HepG2 (cell line): ENCODE measurements at regions not wholly inside any gene's neighbourhood (a gene's known extent, or its start where the extent isn't known, plus 50 kb on each side); places are given as distances from the start of the nearest gene placed in this dataset.

ENCODE experiments used
- ATAC-seq: fragments of 200-7000 bp; cut with Tn5 transposase; 3 replicates; pipeline ENCODE4 v1.9.1; 2020; ENCODE audit warnings: mild to moderate bottlenecking, moderate library complexity
- BruUV-seq: library from RNA; stranded (reverse); fragments of 400-500 nt; replicated peaks from 2 replicates; lab custom pipeline; 2021; lab: Mats Ljungman, UMichigan
- CTCF ChIA-PET: fragments of 300-600 bp; formaldehyde crosslinking; extraction: SDS; loops from one replicate; lab custom pipeline; 2021; ENCODE audit warnings: low total read pairs, inconsistent platforms, low intra/inter-chr PET ratio; lab: Yijun Ruan, JAX
- POLR2A ChIA-PET: fragments of 350-600 bp; sonication (Branson Sonifier 250); formaldehyde crosslinking; loops from one replicate; lab custom pipeline; 2020; ENCODE audit warnings: antibody characterized with exemption, inconsistent platforms; lab: Yijun Ruan, JAX
- DNase-seq: peaks from one replicate; pipeline ENCODE4 v3.0.0-alpha.2; 2015; ENCODE audit warnings: low spot score
- FAIRE-seq: peaks from 3 replicates; lab custom pipeline; 2011; peaks lifted over from hg19 to GRCh38; lab: Jason Lieb, UNC
- H2AFZ ChIP-seq: one replicate; pipeline ENCODE4 v1.6.1; 2011; ENCODE audit warnings: low read length, inconsistent platforms
- H3K27ac ChIP-seq: fragments of 300-600 bp; 3 replicates; pipeline ENCODE4 v1.8.0; 2011; ENCODE audit warnings: mixed run types, mild to moderate bottlenecking, mixed read lengths, low read length, inconsistent platforms; ENCODE audit not compliant: insufficient read depth; ENCODE audit errors: extremely low read length
- H3K27me3 ChIP-seq, 2 experiments: fragments of 200-600 bp in 1 of 2; 2 replicates in 1 of 2; 3 replicates in 1 of 2; pipeline versions ENCODE4 v1.6.0 to v1.8.0; 2011; ENCODE audit warnings: low read length in 2 of 2, mild to moderate bottlenecking in 2 of 2, moderate library complexity in 2 of 2, inconsistent platforms in 1 of 2; ENCODE audit not compliant: insufficient read depth in 2 of 2, control insufficient read depth in 1 of 2
- H3K36me3 ChIP-seq, 2 experiments: fragments of 200-600 bp in 1 of 2; replicated peaks in 1 of 2; 2 replicates in 1 of 2; 3 replicates in 1 of 2; pipeline versions ENCODE4 v1.5.1 to v1.8.0; 2011; ENCODE audit warnings: low read length in 2 of 2, inconsistent platforms in 1 of 2; ENCODE audit not compliant: insufficient read depth in 2 of 2, control insufficient read depth in 1 of 2
- H3K4me1 ChIP-seq: 2 replicates; pipeline ENCODE4 v1.5.1; 2012; ENCODE audit warnings: low read length, inconsistent platforms; ENCODE audit not compliant: insufficient read depth
- H3K4me2 ChIP-seq: 2 replicates; pipeline ENCODE4 v1.6.0; 2011; ENCODE audit warnings: low read depth, low read length, inconsistent platforms
- H3K4me3 ChIP-seq, 3 experiments: fragments of 200-600 bp in 1 of 3; sonication (generic), shearing (Covaris generic) in 1 of 3; replicated peaks in 1 of 3; 2 replicates each; pipeline ENCODE4 v1.5.1; 2011 to 2016; ENCODE audit warnings: low read length in 3 of 3, inconsistent platforms in 2 of 3, low read depth in 2 of 3, mild to moderate bottlenecking in 2 of 3, control low read depth in 1 of 3, mixed read lengths in 1 of 3; ENCODE audit not compliant: insufficient read depth in 1 of 3
- H3K79me2 ChIP-seq: one replicate; pipeline ENCODE4 v1.6.1; 2011; ENCODE audit warnings: low read length, inconsistent platforms; ENCODE audit not compliant: insufficient read depth
- H3K9ac ChIP-seq: 2 replicates; pipeline ENCODE4 v1.6.0; 2011; ENCODE audit warnings: mild to moderate bottlenecking, low read depth, low read length, inconsistent platforms; ENCODE audit not compliant: insufficient read depth
- H3K9me3 ChIP-seq: 2 replicates; pipeline ENCODE4 v1.5.1; 2012; ENCODE audit warnings: mild to moderate bottlenecking, low read length
- H4K20me1 ChIP-seq: 2 replicates; pipeline ENCODE4 v1.6.0; 2011; ENCODE audit warnings: inconsistent platforms, mild to moderate bottlenecking, low read length, moderate library complexity; ENCODE audit not compliant: insufficient read depth
- CBX5 ChIP-seq: sonication (generic); formaldehyde crosslinking; IDR thresholded peaks from 2 replicates; pipeline ENCODE4 v1.4.0; 2020; ENCODE audit warnings: missing genetic modification reagents, borderline replicate concordance
- FOXK2 ChIP-seq: fragments of 450-650 bp; IDR thresholded peaks from 2 replicates; pipeline ENCODE4 v1.6.1; 2016
- MED8 ChIP-seq: sonication (generic); formaldehyde crosslinking; IDR thresholded peaks from 2 replicates; pipeline ENCODE4 v1.8.1; 2023; ENCODE audit warnings: mild to moderate bottlenecking, missing genetic modification reagents; ENCODE audit not compliant: insufficient replicate concordance
- PRDM15 ChIP-seq: sonication (generic); formaldehyde crosslinking; IDR thresholded peaks from 2 replicates; pipeline ENCODE4 v1.4.0; 2020; ENCODE audit warnings: missing genetic modification reagents
- ZNF7 ChIP-seq: IDR thresholded peaks from 2 replicates; pipeline ENCODE4 v1.6.1; 2016; ENCODE audit warnings: missing biosample characterization, missing genetic modification reagents
- ZNF749 ChIP-seq: sonication (generic); formaldehyde crosslinking; IDR thresholded peaks from 2 replicates; pipeline ENCODE4 v1.8.0; 2022; ENCODE audit warnings: mild to moderate bottlenecking, missing genetic modification reagents, moderate library complexity, borderline replicate concordance
- ZNF883 ChIP-seq: sonication (generic); formaldehyde crosslinking; IDR thresholded peaks from 2 replicates; pipeline ENCODE4 v1.5.1; 2020; ENCODE audit warnings: mild to moderate bottlenecking, missing genetic modification reagents; ENCODE audit errors: not compliant biosample characterization
- WGBS: methylation state at CpG from one replicate; pipeline ENCODE4 v1.1.6; 2017; ENCODE audit warnings: low lambda C conversion rate; 5-methylcytosine and 5-hydroxymethylcytosine counted together
- in situ Hi-C: cut with HindIII; loops from 2 replicates; pipeline ENCODE4 v1.10.0; 2017; ENCODE audit warnings: low pct_unique_long_range_greater_than_20kb; ENCODE audit not compliant: extremely low pct_ligation_motif_present
- intact Hi-C: fragments of 100-400 bp; cut with micrococcal nuclease; formaldehyde crosslinking; loops from one replicate; pipeline ENCODE4 v1.10.0; 2022; ENCODE audit not compliant: unreplicated experiment
- TF ChIP-seq, protein P1 (sequence below): sonication (generic); IDR thresholded peaks from 2 replicates; pipeline ENCODE4 v1.6.1; 2016; ENCODE audit warnings: low read depth, borderline replicate concordance

DNA sequence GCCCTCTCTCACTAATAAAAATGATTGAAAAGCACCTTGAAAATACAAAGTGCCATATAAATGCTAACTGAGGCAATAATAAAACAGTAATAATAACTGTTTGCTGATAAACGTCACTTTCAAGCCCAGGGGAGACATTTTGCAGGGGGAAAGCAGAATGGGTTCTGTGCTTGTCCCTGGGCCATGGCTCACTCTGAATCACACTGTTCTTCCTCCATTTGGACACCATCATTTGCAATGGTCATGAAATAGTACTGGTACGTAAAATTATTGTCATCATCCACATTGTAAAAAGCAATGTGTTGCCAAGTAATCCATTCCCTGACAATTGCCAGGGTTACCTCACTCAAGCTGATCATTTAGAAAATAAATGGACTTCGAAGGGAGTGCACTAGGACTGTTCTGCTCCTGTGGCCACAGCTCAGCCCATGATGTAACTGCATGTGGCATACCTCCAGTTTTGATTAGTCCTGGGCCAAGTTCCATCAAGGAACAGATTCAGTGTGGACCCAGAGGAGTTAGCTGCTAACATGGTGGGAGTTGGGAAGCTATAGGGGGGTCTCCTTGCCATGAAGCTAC is 508.8 kb upstream of the CELF4 start:
- Histone ChIP-seq H2AFZ (no peak overlapping the region), H3K79me2 (no peaks in the 10 kb centered on the region), H3K27me3 (no peaks in the 10 kb centered on the region), H3K27ac (no peak overlapping the region), H4K20me1 (no peaks in the 10 kb centered on the region), H3K36me3 (no peaks in the 10 kb centered on the region), H3K9me3 (no peaks in the 10 kb centered on the region), H3K4me1 (no peaks in the 10 kb centered on the region), H3K9ac (no peak overlapping the region), H3K4me2 (no peak overlapping the region), H3K4me3 (no peak overlapping the region)
- ChIA-PET CTCF (no interaction called here), POLR2A (no interaction called here)
- FAIRE-seq (no peak), DNase-seq (no peak)
- 0% methylated on average over 3 of the region's 3 CpGs for WGBS
- BruUV-seq, result no TSS peak
- intact Hi-C loops, result no loop called here
- in situ Hi-C loops, result no loop called here
- TF ChIP-seq FOXK2 (no peak), PRDM15 (no peak), ZNF7 (no peak), MED8 (CRISPR knock-in tag) (no peak), CBX5 (CRISPR knock-in tag) (no peak), ZNF883 (CRISPR knock-in tag) (no peak), ZNF749 (CRISPR knock-in tag) (no peak)
- TF ChIP-seq, protein P1, sequence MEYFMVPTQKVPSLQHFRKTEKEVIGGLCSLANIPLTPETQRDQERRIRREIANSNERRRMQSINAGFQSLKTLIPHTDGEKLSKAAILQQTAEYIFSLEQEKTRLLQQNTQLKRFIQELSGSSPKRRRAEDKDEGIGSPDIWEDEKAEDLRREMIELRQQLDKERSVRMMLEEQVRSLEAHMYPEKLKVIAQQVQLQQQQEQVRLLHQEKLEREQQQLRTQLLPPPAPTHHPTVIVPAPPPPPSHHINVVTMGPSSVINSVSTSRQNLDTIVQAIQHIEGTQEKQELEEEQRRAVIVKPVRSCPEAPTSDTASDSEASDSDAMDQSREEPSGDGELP, result no peak
- TF ChIP-seq, all 625 proteins: peak for 0
- no peak for ATAC-seq
